Neural progenitor cell (in vitro differentiated cells): ENCODE measurements at regions not wholly inside any gene's neighbourhood (a gene's known extent, or its start where the extent isn't known, plus 50 kb on each side); places are given as distances from the start of the nearest gene placed in this dataset.

ENCODE experiments used
- CTCF ChIP-seq: fragments of 200-600 bp; sonication (generic); IDR thresholded peaks from 2 replicates; pipeline ENCODE4 v1.5.1; 2017; ENCODE audit warnings: antibody characterized with exemption, mild to moderate bottlenecking
- EZH2phosphoT487 ChIP-seq: fragments of 200-600 bp; sonication (generic); IDR thresholded peaks from 2 replicates; pipeline ENCODE4 v1.6.1; 2017; ENCODE audit warnings: antibody characterized with exemption

- TF ChIP-seq CTCF = no peak
- TF ChIP-seq EZH2phosphoT487 = no peak
These were observed 181.0 kb downstream of the IPO8 start for GRCh38 chr12:30514666-30515065.
